NT2/D1 (cell line): ENCODE measurements at regions not wholly inside any gene's neighbourhood (a gene's known extent, or its start where the extent isn't known, plus 50 kb on each side); places are given as distances from the start of the nearest gene placed in this dataset.

ENCODE experiments used
- YY1 ChIP-seq: IDR thresholded peaks from 2 replicates; pipeline ENCODE4 v1.6.1; 2011; ENCODE audit not compliant: insufficient read length, insufficient read depth
- ZNF274 ChIP-seq: IDR thresholded peaks from 2 replicates; pipeline ENCODE4 v1.6.1; 2011; ENCODE audit warnings: mild to moderate bottlenecking, low read depth, low read length

DNA sequence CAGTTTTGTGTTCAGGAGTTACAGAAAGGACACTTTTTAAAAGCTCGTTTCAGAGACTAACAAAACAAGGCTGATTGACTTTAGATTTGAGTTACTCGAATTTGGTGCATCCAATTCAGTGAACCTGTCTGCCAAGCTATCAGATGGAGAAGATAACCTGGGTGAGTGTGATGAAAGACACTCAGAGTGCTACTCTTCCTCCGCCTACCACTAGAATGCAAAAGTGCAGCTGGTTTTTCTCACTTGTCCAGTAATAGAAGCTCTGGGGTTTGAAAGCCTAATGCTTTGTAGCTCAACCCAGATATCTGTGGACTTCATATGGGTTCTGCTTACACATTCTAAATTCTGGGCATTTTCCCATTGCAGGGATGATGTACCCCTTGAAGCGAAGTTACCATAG lies 82.8 kb upstream of the NPY start:
- TF ChIP-seq YY1 (no peak), ZNF274 (no peak)
